WTC11 (cell line): ENCODE measurements at regions not wholly inside any gene's neighbourhood (a gene's known extent, or its start where the extent isn't known, plus 50 kb on each side); places are given as distances from the start of the nearest gene placed in this dataset.
A peak's percentile ranks its signal among the peaks of the same experiment; 100 is the strongest.
"Not testable (repeated sequence)": the region's sequence is repeated elsewhere in the genome, so short reads cannot be mapped to it uniquely, and the experiment has no call there.

Source experiments
- ATAC-seq: fragments of 200-7000 bp; cut with Tn5 transposase; 2 replicates; pipeline ENCODE4 v1.10.0; 2021; ENCODE audit warnings: mild to moderate bottlenecking, moderate library complexity
- CTCF ChIA-PET: fragments of 300-600 bp; sonication (Branson Sonifier 250); formaldehyde crosslinking; loops from one replicate; lab custom pipeline; 2021; ENCODE audit warnings: antibody characterized with exemption; lab: Charles Lee
- POLR2A ChIA-PET: fragments of 350-600 bp; sonication (Branson Sonifier 250); formaldehyde crosslinking; loops from one replicate; lab custom pipeline; 2021; ENCODE audit warnings: antibody characterized with exemption; lab: Charles Lee
- DNase-seq: peaks from one replicate; pipeline ENCODE4 v3.0.0; 2021; ENCODE audit warnings: low spot score
- H3K27ac Mint-ChIP-seq: 2 replicates; pipeline ENCODE4 v1.8.0; 2021; ENCODE audit warnings: mixed read lengths
- H3K27me3 Mint-ChIP-seq: 2 replicates; pipeline ENCODE4 v1.8.0; 2021; ENCODE audit warnings: low read depth, mild to moderate bottlenecking, moderate library complexity, mixed read lengths
- H3K36me3 Mint-ChIP-seq: 2 replicates; pipeline ENCODE4 v1.8.0; 2021; ENCODE audit warnings: mixed read lengths
- H3K4me1 Mint-ChIP-seq: 2 replicates; pipeline ENCODE4 v1.8.0; 2022; ENCODE audit warnings: mixed read lengths
- H3K4me3 Mint-ChIP-seq: 2 replicates; pipeline ENCODE4 v1.8.0; 2021; ENCODE audit warnings: mild to moderate bottlenecking, moderate library complexity, mixed read lengths
- H3K9me3 Mint-ChIP-seq: 2 replicates; pipeline ENCODE4 v1.8.0; 2021; ENCODE audit warnings: mixed read lengths
- ESRRA ChIP-seq: sonication (generic); formaldehyde crosslinking; IDR thresholded peaks from 2 replicates; pipeline ENCODE4 v1.8.1; 2022; ENCODE audit warnings: mild to moderate bottlenecking, missing genetic modification reagents, borderline replicate concordance
- FOXK1 ChIP-seq: sonication (generic); formaldehyde crosslinking; IDR thresholded peaks from 2 replicates; pipeline ENCODE4 v1.8.0; 2022; ENCODE audit warnings: mild to moderate bottlenecking, moderate library complexity, missing genetic modification reagents
- NFYB ChIP-seq: sonication (generic); formaldehyde crosslinking; conservative IDR thresholded peaks from 2 replicates; pipeline ENCODE4 v1.8.0; 2022; ENCODE audit warnings: low read depth, missing genetic modification reagents
- NR3C1 ChIP-seq: sonication (generic); formaldehyde crosslinking; conservative IDR thresholded peaks from 2 replicates; pipeline ENCODE4 v1.8.1; 2023; ENCODE audit warnings: low read depth, mild to moderate bottlenecking, missing genetic modification reagents
- ZNF671 ChIP-seq: fragments of 250-450 bp; sonication (Bioruptor Pico); IDR thresholded peaks from 2 replicates; pipeline ENCODE4 v1.8.0; 2021; ENCODE audit warnings: mild to moderate bottlenecking
- TF ChIP-seq, protein P1 (sequence below): fragments of 250-450 bp; sonication (Bioruptor Pico); IDR thresholded peaks from 2 replicates; pipeline ENCODE4 v1.9.0; 2021; ENCODE audit warnings: mild to moderate bottlenecking
- TF ChIP-seq, protein P2 (sequence below): sonication (generic); formaldehyde crosslinking; IDR thresholded peaks from 2 replicates; pipeline ENCODE4 v1.8.1; 2022; ENCODE audit warnings: low read depth, mild to moderate bottlenecking, moderate library complexity, missing genetic modification reagents, borderline replicate concordance
- TF ChIP-seq, protein P3 (sequence below): sonication (generic); formaldehyde crosslinking; IDR thresholded peaks from 2 replicates; pipeline ENCODE4 v1.8.1; 2023; ENCODE audit warnings: mild to moderate bottlenecking, missing genetic modification reagents
- TF ChIP-seq, protein P4 (sequence below): sonication (generic); formaldehyde crosslinking; IDR thresholded peaks from 2 replicates; pipeline ENCODE4 v1.8.1; 2022; ENCODE audit warnings: missing genetic modification reagents, borderline replicate concordance
- TF ChIP-seq, protein P5 (sequence below): sonication (generic); formaldehyde crosslinking; IDR thresholded peaks from 2 replicates; pipeline ENCODE4 v1.8.1; 2023; ENCODE audit warnings: mild to moderate bottlenecking, moderate library complexity, missing genetic modification reagents
- TF ChIP-seq, protein P6 (sequence below): sonication (generic); formaldehyde crosslinking; IDR thresholded peaks from 2 replicates; pipeline ENCODE4 v1.8.1; 2022; ENCODE audit warnings: mild to moderate bottlenecking, missing genetic modification reagents, moderate library complexity, borderline replicate concordance
- TF ChIP-seq, protein P7 (sequence below): sonication (generic); formaldehyde crosslinking; IDR thresholded peaks from 2 replicates; pipeline ENCODE4 v1.8.1; 2022; ENCODE audit warnings: mild to moderate bottlenecking, moderate library complexity, missing genetic modification reagents
- TF ChIP-seq, protein P8 (sequence below): fragments of 250-450 bp; sonication (Bioruptor Pico); IDR thresholded peaks from 2 replicates; pipeline ENCODE4 v2.1.2; 2022; ENCODE audit warnings: mild to moderate bottlenecking, moderate library complexity
- TF ChIP-seq, protein P9 (sequence below): sonication (generic); formaldehyde crosslinking; conservative IDR thresholded peaks from 2 replicates; pipeline ENCODE4 v1.8.1; 2023; ENCODE audit warnings: mild to moderate bottlenecking, low read depth, missing genetic modification reagents, moderate library complexity

DNA sequence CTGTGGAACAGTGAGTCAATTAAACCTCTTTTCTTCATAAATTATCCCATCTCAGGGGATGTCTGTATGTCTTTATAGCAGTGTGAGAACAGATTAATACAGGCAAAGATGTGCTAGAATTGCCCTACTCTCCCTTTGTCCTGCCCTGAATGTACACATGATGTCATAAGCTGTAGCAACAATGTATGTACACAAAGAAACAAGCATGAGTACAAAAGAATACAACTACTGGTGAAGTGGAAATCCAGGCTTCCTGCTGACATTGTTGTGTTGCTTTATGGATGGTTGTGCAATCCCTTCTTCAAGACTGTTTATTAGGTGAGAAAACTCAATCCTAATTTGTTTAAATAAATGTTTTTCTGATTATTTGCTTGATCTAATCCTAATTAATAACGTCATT is 446.6 kb downstream of the DSC3 start:
- ChIA-PET CTCF (no interaction called here), POLR2A (no interaction called here)
- Mint-ChIP-seq H3K27ac (0 out of 2 replicates have a peak overlapping the region, but pooled peaks have one; percentile 19), H3K4me3 (no peak overlapping the region), H3K27me3 (no peaks in the 10 kb centered on the region), H3K36me3 (no peaks in the 10 kb centered on the region), H3K9me3 (no peaks in the 10 kb centered on the region), H3K4me1 (peaks cover 13% of the 10 kb centered on the region)
- TF ChIP-seq, protein P1, sequence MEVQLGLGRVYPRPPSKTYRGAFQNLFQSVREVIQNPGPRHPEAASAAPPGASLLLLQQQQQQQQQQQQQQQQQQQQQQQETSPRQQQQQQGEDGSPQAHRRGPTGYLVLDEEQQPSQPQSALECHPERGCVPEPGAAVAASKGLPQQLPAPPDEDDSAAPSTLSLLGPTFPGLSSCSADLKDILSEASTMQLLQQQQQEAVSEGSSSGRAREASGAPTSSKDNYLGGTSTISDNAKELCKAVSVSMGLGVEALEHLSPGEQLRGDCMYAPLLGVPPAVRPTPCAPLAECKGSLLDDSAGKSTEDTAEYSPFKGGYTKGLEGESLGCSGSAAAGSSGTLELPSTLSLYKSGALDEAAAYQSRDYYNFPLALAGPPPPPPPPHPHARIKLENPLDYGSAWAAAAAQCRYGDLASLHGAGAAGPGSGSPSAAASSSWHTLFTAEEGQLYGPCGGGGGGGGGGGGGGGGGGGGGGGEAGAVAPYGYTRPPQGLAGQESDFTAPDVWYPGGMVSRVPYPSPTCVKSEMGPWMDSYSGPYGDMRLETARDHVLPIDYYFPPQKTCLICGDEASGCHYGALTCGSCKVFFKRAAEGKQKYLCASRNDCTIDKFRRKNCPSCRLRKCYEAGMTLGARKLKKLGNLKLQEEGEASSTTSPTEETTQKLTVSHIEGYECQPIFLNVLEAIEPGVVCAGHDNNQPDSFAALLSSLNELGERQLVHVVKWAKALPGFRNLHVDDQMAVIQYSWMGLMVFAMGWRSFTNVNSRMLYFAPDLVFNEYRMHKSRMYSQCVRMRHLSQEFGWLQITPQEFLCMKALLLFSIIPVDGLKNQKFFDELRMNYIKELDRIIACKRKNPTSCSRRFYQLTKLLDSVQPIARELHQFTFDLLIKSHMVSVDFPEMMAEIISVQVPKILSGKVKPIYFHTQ (CRISPR knock-in tag): no peak
- TF ChIP-seq, protein P2, sequence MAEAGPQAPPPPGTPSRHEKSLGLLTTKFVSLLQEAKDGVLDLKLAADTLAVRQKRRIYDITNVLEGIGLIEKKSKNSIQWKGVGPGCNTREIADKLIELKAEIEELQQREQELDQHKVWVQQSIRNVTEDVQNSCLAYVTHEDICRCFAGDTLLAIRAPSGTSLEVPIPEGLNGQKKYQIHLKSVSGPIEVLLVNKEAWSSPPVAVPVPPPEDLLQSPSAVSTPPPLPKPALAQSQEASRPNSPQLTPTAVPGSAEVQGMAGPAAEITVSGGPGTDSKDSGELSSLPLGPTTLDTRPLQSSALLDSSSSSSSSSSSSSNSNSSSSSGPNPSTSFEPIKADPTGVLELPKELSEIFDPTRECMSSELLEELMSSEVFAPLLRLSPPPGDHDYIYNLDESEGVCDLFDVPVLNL: no peak
- TF ChIP-seq, protein P3, sequence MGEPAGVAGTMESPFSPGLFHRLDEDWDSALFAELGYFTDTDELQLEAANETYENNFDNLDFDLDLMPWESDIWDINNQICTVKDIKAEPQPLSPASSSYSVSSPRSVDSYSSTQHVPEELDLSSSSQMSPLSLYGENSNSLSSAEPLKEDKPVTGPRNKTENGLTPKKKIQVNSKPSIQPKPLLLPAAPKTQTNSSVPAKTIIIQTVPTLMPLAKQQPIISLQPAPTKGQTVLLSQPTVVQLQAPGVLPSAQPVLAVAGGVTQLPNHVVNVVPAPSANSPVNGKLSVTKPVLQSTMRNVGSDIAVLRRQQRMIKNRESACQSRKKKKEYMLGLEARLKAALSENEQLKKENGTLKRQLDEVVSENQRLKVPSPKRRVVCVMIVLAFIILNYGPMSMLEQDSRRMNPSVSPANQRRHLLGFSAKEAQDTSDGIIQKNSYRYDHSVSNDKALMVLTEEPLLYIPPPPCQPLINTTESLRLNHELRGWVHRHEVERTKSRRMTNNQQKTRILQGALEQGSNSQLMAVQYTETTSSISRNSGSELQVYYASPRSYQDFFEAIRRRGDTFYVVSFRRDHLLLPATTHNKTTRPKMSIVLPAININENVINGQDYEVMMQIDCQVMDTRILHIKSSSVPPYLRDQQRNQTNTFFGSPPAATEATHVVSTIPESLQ: no peak
- no peak for TF ChIP-seq ZNF671 (CRISPR knock-in tag)
- TF ChIP-seq, protein P4, sequence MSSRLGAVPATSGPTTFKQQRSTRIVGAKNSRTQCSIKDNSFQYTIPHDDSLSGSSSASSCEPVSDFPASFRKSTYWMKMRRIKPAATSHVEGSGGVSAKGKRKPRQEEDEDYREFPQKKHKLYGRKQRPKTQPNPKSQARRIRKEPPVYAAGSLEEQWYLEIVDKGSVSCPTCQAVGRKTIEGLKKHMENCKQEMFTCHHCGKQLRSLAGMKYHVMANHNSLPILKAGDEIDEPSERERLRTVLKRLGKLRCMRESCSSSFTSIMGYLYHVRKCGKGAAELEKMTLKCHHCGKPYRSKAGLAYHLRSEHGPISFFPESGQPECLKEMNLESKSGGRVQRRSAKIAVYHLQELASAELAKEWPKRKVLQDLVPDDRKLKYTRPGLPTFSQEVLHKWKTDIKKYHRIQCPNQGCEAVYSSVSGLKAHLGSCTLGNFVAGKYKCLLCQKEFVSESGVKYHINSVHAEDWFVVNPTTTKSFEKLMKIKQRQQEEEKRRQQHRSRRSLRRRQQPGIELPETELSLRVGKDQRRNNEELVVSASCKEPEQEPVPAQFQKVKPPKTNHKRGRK: no peak
- TF ChIP-seq, protein P5, sequence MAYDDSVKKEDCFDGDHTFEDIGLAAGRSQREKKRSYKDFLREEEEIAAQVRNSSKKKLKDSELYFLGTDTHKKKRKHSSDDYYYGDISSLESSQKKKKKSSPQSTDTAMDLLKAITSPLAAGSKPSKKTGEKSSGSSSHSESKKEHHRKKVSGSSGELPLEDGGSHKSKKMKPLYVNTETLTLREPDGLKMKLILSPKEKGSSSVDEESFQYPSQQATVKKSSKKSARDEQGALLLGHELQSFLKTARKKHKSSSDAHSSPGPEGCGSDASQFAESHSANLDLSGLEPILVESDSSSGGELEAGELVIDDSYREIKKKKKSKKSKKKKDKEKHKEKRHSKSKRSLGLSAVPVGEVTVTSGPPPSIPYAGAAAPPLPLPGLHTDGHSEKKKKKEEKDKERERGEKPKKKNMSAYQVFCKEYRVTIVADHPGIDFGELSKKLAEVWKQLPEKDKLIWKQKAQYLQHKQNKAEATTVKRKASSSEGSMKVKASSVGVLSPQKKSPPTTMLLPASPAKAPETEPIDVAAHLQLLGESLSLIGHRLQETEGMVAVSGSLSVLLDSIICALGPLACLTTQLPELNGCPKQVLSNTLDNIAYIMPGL (CRISPR knock-in tag): no peak
- TF ChIP-seq NR3C1 (CRISPR knock-in tag): no peak
- TF ChIP-seq, protein P6, sequence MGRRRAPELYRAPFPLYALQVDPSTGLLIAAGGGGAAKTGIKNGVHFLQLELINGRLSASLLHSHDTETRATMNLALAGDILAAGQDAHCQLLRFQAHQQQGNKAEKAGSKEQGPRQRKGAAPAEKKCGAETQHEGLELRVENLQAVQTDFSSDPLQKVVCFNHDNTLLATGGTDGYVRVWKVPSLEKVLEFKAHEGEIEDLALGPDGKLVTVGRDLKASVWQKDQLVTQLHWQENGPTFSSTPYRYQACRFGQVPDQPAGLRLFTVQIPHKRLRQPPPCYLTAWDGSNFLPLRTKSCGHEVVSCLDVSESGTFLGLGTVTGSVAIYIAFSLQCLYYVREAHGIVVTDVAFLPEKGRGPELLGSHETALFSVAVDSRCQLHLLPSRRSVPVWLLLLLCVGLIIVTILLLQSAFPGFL: no peak
- TF ChIP-seq, protein P7, sequence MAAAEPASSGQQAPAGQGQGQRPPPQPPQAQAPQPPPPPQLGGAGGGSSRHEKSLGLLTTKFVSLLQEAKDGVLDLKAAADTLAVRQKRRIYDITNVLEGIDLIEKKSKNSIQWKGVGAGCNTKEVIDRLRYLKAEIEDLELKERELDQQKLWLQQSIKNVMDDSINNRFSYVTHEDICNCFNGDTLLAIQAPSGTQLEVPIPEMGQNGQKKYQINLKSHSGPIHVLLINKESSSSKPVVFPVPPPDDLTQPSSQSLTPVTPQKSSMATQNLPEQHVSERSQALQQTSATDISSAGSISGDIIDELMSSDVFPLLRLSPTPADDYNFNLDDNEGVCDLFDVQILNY (CRISPR knock-in tag): no peak
- TF ChIP-seq FOXK1 (CRISPR knock-in tag): no peak
- ATAC-seq: no peak
- no peak for DNase-seq

DNA sequence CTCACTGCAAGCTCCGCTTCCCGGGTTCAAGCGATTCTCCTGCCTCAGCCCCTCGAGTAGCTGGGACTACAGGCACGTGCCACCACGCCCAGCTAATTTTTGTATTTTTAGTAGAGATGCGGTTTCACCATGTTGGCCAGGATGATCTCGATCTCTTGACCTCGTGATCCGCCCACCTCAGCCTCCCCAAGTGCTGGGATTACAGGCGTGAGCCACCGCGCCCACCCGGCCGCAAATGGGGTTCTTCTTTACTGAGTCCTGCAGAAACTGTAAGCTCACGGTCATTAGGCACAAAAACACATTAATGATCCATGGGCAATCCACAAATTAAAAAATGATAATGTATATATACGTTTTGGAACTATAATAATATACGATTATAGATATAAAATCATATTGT is 447.6 kb downstream of the DSC3 start:
- H3K4me1 Mint-ChIP-seq: peaks cover 13% of the 10 kb centered on the region
- POLR2A ChIA-PET, H3K9me3 Mint-ChIP-seq, H3K27ac Mint-ChIP-seq, H3K4me3 Mint-ChIP-seq, CTCF ChIA-PET, DNase-seq, H3K27me3 Mint-ChIP-seq, H3K36me3 Mint-ChIP-seq, ATAC-seq: not testable (repeated sequence)

DNA sequence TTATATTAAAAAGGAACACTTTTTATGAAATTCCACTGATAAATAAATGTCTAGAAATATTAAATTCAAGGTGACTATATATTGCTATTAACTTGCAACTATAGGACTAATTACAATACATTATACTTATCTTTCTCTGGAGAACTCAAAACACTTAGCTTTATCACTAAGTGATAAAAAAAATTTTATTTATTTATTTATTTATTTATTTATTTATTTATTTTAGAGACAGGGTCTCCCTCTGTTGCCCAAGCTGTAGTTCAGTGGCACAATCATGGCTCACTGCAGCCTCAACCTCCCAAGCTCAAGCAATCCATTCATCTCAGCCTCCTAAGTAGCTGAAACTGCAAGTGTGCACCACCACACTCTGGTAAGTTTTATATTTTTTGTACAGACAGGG is 451.1 kb downstream of the DSC3 start:
- ChIA-PET CTCF (no interaction called here), POLR2A (no interaction called here)
- no peak overlapping the region for H3K27ac Mint-ChIP-seq
- H3K27me3 Mint-ChIP-seq: no peaks in the 10 kb centered on the region
- no peaks in the 10 kb centered on the region for H3K9me3 Mint-ChIP-seq
- no peak overlapping the region for H3K4me3 Mint-ChIP-seq
- ATAC-seq (no peak), DNase-seq (no peak)
- peaks cover 6% of the 10 kb centered on the region for H3K4me1 Mint-ChIP-seq
- no peaks in the 10 kb centered on the region for H3K36me3 Mint-ChIP-seq
- no peak for TF ChIP-seq NFYB (CRISPR knock-in tag)
- TF ChIP-seq, protein P8, sequence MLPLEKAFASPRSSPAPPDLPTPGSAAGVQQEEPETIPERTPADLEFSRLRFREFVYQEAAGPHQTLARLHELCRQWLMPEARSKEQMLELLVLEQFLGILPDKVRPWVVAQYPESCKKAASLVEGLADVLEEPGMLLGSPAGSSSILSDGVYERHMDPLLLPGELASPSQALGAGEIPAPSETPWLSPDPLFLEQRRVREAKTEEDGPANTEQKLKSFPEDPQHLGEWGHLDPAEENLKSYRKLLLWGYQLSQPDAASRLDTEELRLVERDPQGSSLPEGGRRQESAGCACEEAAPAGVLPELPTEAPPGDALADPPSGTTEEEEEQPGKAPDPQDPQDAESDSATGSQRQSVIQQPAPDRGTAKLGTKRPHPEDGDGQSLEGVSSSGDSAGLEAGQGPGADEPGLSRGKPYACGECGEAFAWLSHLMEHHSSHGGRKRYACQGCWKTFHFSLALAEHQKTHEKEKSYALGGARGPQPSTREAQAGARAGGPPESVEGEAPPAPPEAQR (CRISPR knock-in tag): no peak
- no peak for TF ChIP-seq ESRRA
- TF ChIP-seq, protein P9, sequence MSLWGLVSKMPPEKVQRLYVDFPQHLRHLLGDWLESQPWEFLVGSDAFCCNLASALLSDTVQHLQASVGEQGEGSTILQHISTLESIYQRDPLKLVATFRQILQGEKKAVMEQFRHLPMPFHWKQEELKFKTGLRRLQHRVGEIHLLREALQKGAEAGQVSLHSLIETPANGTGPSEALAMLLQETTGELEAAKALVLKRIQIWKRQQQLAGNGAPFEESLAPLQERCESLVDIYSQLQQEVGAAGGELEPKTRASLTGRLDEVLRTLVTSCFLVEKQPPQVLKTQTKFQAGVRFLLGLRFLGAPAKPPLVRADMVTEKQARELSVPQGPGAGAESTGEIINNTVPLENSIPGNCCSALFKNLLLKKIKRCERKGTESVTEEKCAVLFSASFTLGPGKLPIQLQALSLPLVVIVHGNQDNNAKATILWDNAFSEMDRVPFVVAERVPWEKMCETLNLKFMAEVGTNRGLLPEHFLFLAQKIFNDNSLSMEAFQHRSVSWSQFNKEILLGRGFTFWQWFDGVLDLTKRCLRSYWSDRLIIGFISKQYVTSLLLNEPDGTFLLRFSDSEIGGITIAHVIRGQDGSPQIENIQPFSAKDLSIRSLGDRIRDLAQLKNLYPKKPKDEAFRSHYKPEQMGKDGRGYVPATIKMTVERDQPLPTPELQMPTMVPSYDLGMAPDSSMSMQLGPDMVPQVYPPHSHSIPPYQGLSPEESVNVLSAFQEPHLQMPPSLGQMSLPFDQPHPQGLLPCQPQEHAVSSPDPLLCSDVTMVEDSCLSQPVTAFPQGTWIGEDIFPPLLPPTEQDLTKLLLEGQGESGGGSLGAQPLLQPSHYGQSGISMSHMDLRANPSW (CRISPR knock-in tag): no peak
